Hematopoietic multipotent progenitor cell treated with erythropoietin and hydrocortisone succinate and interleukin-3 and kit ligand, for 4 days (in vitro differentiated cells): ENCODE measurements at regions not wholly inside any gene's neighbourhood (a gene's known extent, or its start where the extent isn't known, plus 50 kb on each side); places are given as distances from the start of the nearest gene placed in this dataset.
"Not testable (repeated sequence)": the region's sequence is repeated elsewhere in the genome, so short reads cannot be mapped to it uniquely, and the experiment has no call there.

Experiments
- DNase-seq: peaks from one replicate; pipeline ENCODE4 v3.0.0-alpha.2; 2015

GRCh38 chr4:175033162-175033561, 115.0 kb downstream of the ADAM29 start:
- DNase-seq = no peak

- DNase-seq = no peak
Measured at GRCh38 chr4:175034007-175034406, 115.8 kb downstream of the ADAM29 start.

- no peak for DNase-seq
Measured at GRCh38 chr4:175034986-175035705, 117.0 kb downstream of the ADAM29 start.

- no peak for DNase-seq
Measured at GRCh38 chr4:175035905-175036304, 117.7 kb downstream of the ADAM29 start.

GRCh38 chr4:175048111-175048784, 130.1 kb downstream of the ADAM29 start:
- DNase-seq = no peak

- no peak for DNase-seq
Measured at GRCh38 chr4:175048906-175049305, 130.7 kb downstream of the ADAM29 start.

GRCh38 chr4:175051974-175052373, 133.8 kb downstream of the ADAM29 start:
- no peak for DNase-seq

- DNase-seq = no peak
Measured at GRCh38 chr4:175054980-175055379, 136.8 kb downstream of the ADAM29 start.

GRCh38 chr4:175062183-175062592, 144.0 kb downstream of the ADAM29 start:
- no peak for DNase-seq

- no peak for DNase-seq
Measured at GRCh38 chr4:175065228-175065627, 147.1 kb downstream of the ADAM29 start.

- no peak for DNase-seq
Measured at GRCh38 chr4:175066923-175067627, 148.9 kb downstream of the ADAM29 start.

- no peak for DNase-seq
Measured at GRCh38 chr4:175068266-175068665, 150.1 kb downstream of the ADAM29 start.

GRCh38 chr4:175070444-175070843, 152.3 kb downstream of the ADAM29 start:
- no peak for DNase-seq

- DNase-seq = no peak
Measured at GRCh38 chr4:175071123-175071522, 153.0 kb downstream of the ADAM29 start.

GRCh38 chr4:175087145-175087544, 169.0 kb downstream of the ADAM29 start:
- no peak for DNase-seq

- no peak for DNase-seq
Measured at GRCh38 chr4:175090116-175090515, 172.0 kb downstream of the ADAM29 start.

- no peak for DNase-seq
Measured at GRCh38 chr4:175091649-175092048, 173.5 kb downstream of the ADAM29 start.

- DNase-seq = no peak
Measured at GRCh38 chr4:175092114-175092513, 174.0 kb downstream of the ADAM29 start.

GRCh38 chr4:175093055-175093454, 174.9 kb downstream of the ADAM29 start:
- not testable (repeated sequence) for DNase-seq

- no peak for DNase-seq
Measured at GRCh38 chr4:175103403-175103802, 185.2 kb downstream of the ADAM29 start.

- no peak for DNase-seq
Measured at GRCh38 chr4:175106301-175106700, 188.1 kb downstream of the ADAM29 start.

GRCh38 chr4:175109933-175110332, 191.8 kb downstream of the ADAM29 start:
- DNase-seq = peak; percentile 2

GRCh38 chr4:175125410-175126068, 207.4 kb downstream of the ADAM29 start:
- no peak for DNase-seq
